Loucy (cell line): ENCODE measurements at regions not wholly inside any gene's neighbourhood (a gene's known extent, or its start where the extent isn't known, plus 50 kb on each side); places are given as distances from the start of the nearest gene placed in this dataset.

Source experiments
- H2AFZ ChIP-seq: fragments of 200-600 bp; sonication (generic); 2 replicates; pipeline ENCODE4 v1.6.0; 2016; ENCODE audit warnings: antibody characterized with exemption, mild to moderate bottlenecking, low read length, moderate library complexity
- H3F3A ChIP-seq: fragments of 200-600 bp; 2 replicates; pipeline ENCODE4 v1.6.0; 2016; ENCODE audit warnings: antibody characterized with exemption, low read depth, mild to moderate bottlenecking
- H3K27me3 ChIP-seq: fragments of 200-600 bp; sonication (generic); 2 replicates; pipeline ENCODE4 v1.6.1; 2014; ENCODE audit warnings: low read length, mild to moderate bottlenecking; ENCODE audit not compliant: insufficient read depth, poor library complexity, severe bottlenecking
- H3K36me3 ChIP-seq: fragments of 200-600 bp; sonication (generic); 2 replicates; pipeline ENCODE4 v1.6.1; 2016; ENCODE audit warnings: low read length; ENCODE audit not compliant: insufficient read depth
- H3K4me1 ChIP-seq: fragments of 200-600 bp; sonication (generic); 2 replicates; pipeline ENCODE4 v1.5.1; 2014; ENCODE audit warnings: low read length, mild to moderate bottlenecking; ENCODE audit not compliant: insufficient read depth, poor library complexity, severe bottlenecking
- H3K4me2 ChIP-seq: fragments of 200-600 bp; sonication (generic); 2 replicates; pipeline ENCODE4 v1.6.0; 2014; ENCODE audit warnings: antibody characterized with exemption, low read length, low read depth, mild to moderate bottlenecking; ENCODE audit not compliant: poor library complexity, severe bottlenecking
- H3K4me3 ChIP-seq: fragments of 200-600 bp; sonication (generic); 2 replicates; pipeline ENCODE4 v1.5.1; 2014; ENCODE audit warnings: low read length, mild to moderate bottlenecking, mixed read lengths; ENCODE audit not compliant: poor library complexity, severe bottlenecking
- H3K79me2 ChIP-seq: fragments of 200-600 bp; sonication (generic); 2 replicates; pipeline ENCODE4 v1.6.1; 2014; ENCODE audit warnings: low read length; ENCODE audit not compliant: insufficient read depth
- H3K9ac ChIP-seq: fragments of 200-600 bp; sonication (generic); 2 replicates; pipeline ENCODE4 v1.6.0; 2014; ENCODE audit warnings: mild to moderate bottlenecking, low read depth, low read length, moderate library complexity; ENCODE audit not compliant: poor library complexity, severe bottlenecking
- H3K9me2 ChIP-seq: fragments of 200-600 bp; sonication (generic); replicated peaks from 2 replicates; pipeline ENCODE4 v1.6.1; 2016; ENCODE audit warnings: low read depth, low read length, mixed read lengths
- H3K9me3 ChIP-seq: fragments of 200-600 bp; sonication (generic); 2 replicates; pipeline ENCODE4 v1.6.1; 2014; ENCODE audit warnings: mild to moderate bottlenecking, antibody characterized with exemption, low read length, low read depth; ENCODE audit not compliant: insufficient read depth
- H4K20me1 ChIP-seq: fragments of 200-600 bp; sonication (generic); 2 replicates; pipeline ENCODE4 v1.6.0; 2014; ENCODE audit warnings: antibody characterized with exemption, low read length, mild to moderate bottlenecking; ENCODE audit not compliant: insufficient read depth, poor library complexity, severe bottlenecking
- EZH2phosphoT487 ChIP-seq: fragments of 200-600 bp; IDR thresholded peaks from 2 replicates; pipeline ENCODE4 v1.6.1; 2018; ENCODE audit warnings: antibody characterized with exemption, mild to moderate bottlenecking, moderate library complexity, borderline replicate concordance
- TF ChIP-seq, protein P1 (sequence below): fragments of 200-600 bp; sonication (generic); conservative IDR thresholded peaks from 2 replicates; pipeline ENCODE4 v1.5.1; 2014; ENCODE audit warnings: mild to moderate bottlenecking, antibody characterized with exemption, low read length

- no peaks in the 10 kb centered on the region for H3K27me3 ChIP-seq
- TF ChIP-seq, protein P1, sequence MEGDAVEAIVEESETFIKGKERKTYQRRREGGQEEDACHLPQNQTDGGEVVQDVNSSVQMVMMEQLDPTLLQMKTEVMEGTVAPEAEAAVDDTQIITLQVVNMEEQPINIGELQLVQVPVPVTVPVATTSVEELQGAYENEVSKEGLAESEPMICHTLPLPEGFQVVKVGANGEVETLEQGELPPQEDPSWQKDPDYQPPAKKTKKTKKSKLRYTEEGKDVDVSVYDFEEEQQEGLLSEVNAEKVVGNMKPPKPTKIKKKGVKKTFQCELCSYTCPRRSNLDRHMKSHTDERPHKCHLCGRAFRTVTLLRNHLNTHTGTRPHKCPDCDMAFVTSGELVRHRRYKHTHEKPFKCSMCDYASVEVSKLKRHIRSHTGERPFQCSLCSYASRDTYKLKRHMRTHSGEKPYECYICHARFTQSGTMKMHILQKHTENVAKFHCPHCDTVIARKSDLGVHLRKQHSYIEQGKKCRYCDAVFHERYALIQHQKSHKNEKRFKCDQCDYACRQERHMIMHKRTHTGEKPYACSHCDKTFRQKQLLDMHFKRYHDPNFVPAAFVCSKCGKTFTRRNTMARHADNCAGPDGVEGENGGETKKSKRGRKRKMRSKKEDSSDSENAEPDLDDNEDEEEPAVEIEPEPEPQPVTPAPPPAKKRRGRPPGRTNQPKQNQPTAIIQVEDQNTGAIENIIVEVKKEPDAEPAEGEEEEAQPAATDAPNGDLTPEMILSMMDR = no peak
- no peak for TF ChIP-seq EZH2phosphoT487
- no peaks in the 10 kb centered on the region for H3K36me3 ChIP-seq
- H3K4me2 ChIP-seq = no peak overlapping the region
- H3K4me1 ChIP-seq = no peaks in the 10 kb centered on the region
- H3K4me3 ChIP-seq = no peak overlapping the region
- H2AFZ ChIP-seq = no peak overlapping the region
- H3F3A ChIP-seq = no peaks in the 10 kb centered on the region
- no peaks in the 10 kb centered on the region for H4K20me1 ChIP-seq
- H3K9me3 ChIP-seq = peaks cover 12% of the 10 kb centered on the region; the same call in 1 of the 2 replicates
- H3K9me2 ChIP-seq = no peaks in the 10 kb centered on the region
- H3K79me2 ChIP-seq = no peaks in the 10 kb centered on the region
- no peak overlapping the region for H3K9ac ChIP-seq
Observed at GRCh38 chr10:131474416-131474815, 162.9 kb upstream of the TCERG1L start.

- H3K9me2 ChIP-seq = no peaks in the 10 kb centered on the region
- no peak overlapping the region for H3K4me2 ChIP-seq
- H3K9me3 ChIP-seq = peaks cover 12% of the 10 kb centered on the region; the same call in 1 of the 2 replicates
- no peak overlapping the region for H2AFZ ChIP-seq
- H3F3A ChIP-seq = no peaks in the 10 kb centered on the region
- no peaks in the 10 kb centered on the region for H4K20me1 ChIP-seq
- no peak overlapping the region for H3K4me3 ChIP-seq
- no peaks in the 10 kb centered on the region for H3K4me1 ChIP-seq
- no peaks in the 10 kb centered on the region for H3K79me2 ChIP-seq
- H3K9ac ChIP-seq = no peak overlapping the region
- H3K27me3 ChIP-seq = no peaks in the 10 kb centered on the region
- H3K36me3 ChIP-seq = no peaks in the 10 kb centered on the region
- TF ChIP-seq, protein P1 = no peak
- TF ChIP-seq EZH2phosphoT487 = no peak
Observed at GRCh38 chr10:131475043-131475442, 163.5 kb upstream of the TCERG1L start.

GRCh38 chr10:131475803-131476202 is 164.3 kb upstream of the TCERG1L start:
- no peaks in the 10 kb centered on the region for H3K36me3 ChIP-seq
- H3K4me1 ChIP-seq = no peaks in the 10 kb centered on the region
- no peaks in the 10 kb centered on the region for H3F3A ChIP-seq
- no peaks in the 10 kb centered on the region for H3K79me2 ChIP-seq
- H4K20me1 ChIP-seq = no peaks in the 10 kb centered on the region
- H3K4me2 ChIP-seq = no peak overlapping the region
- TF ChIP-seq, protein P1 = no peak
- no peak for TF ChIP-seq EZH2phosphoT487
- H3K4me3 ChIP-seq = no peak overlapping the region
- no peak overlapping the region for H2AFZ ChIP-seq
- H3K27me3 ChIP-seq = no peaks in the 10 kb centered on the region
- H3K9me2 ChIP-seq = no peaks in the 10 kb centered on the region
- no peak overlapping the region for H3K9ac ChIP-seq
- peaks cover 12% of the 10 kb centered on the region; the same call in 1 of the 2 replicates for H3K9me3 ChIP-seq
